Stimulated activated memory B cell treated with anti-CD40 and anti-IgM and Interleukin-4, amounts not matched to agents 10 μg/mL and 1 μg/mL and 100 μg/mL, for 72 hours (primary cell): ENCODE measurements at regions not wholly inside any gene's neighbourhood (a gene's known extent, or its start where the extent isn't known, plus 50 kb on each side); places are given as distances from the start of the nearest gene placed in this dataset.
"Not testable (repeated sequence)": the region's sequence is repeated elsewhere in the genome, so short reads cannot be mapped to it uniquely, and the experiment has no call there.

Experiments used
- ATAC-seq: fragments of 150-1000 bp; cut with Tn5 transposase; 2 replicates; pipeline ENCODE4 v1.10.0; 2021
- H3K27ac Mint-ChIP-seq: one replicate; pipeline ENCODE4 v1.8.0; 2022; ENCODE audit warnings: mild to moderate bottlenecking, mixed read lengths
- H3K27me3 Mint-ChIP-seq: one replicate; pipeline ENCODE4 v1.8.0; 2022; ENCODE audit warnings: mixed read lengths
- H3K36me3 Mint-ChIP-seq: one replicate; pipeline ENCODE4 v1.8.0; 2022; ENCODE audit warnings: mixed read lengths
- H3K4me1 Mint-ChIP-seq: one replicate; pipeline ENCODE4 v1.8.0; 2022; ENCODE audit warnings: mixed read lengths
- H3K4me3 Mint-ChIP-seq: one replicate; pipeline ENCODE4 v1.8.0; 2022; ENCODE audit warnings: mild to moderate bottlenecking, moderate library complexity, mixed read lengths
- H3K9me3 Mint-ChIP-seq: one replicate; pipeline ENCODE4 v1.8.0; 2022; ENCODE audit warnings: mixed read lengths

DNA sequence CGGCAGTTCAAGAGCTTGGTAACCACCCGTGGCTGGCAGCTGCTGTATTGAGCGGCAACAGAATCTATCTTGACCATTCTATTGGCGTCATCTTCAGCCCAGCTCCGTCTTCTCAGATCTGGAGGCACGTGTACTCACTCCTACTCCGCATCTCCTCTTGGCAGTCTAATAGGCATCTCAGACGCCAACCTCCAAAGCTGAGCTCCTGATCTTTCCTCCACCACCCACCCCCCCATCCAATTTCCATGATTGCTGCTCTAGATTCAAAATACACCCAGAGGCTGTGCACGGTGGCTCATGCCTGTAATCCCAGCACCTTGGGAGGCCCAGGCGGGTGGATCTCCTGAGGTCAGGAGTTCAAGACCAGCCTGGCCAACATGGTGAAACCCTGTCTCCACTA is 84.6 kb upstream of the CASZ1 start:
- Mint-ChIP-seq H3K4me1 (no peaks in the 10 kb centered on the region), H3K4me3 (no peak overlapping the region), H3K27ac (no peak overlapping the region), H3K27me3 (peaks cover 65% of the 10 kb centered on the region), H3K9me3 (no peaks in the 10 kb centered on the region), H3K36me3 (no peaks in the 10 kb centered on the region)
- ATAC-seq: no peak

DNA sequence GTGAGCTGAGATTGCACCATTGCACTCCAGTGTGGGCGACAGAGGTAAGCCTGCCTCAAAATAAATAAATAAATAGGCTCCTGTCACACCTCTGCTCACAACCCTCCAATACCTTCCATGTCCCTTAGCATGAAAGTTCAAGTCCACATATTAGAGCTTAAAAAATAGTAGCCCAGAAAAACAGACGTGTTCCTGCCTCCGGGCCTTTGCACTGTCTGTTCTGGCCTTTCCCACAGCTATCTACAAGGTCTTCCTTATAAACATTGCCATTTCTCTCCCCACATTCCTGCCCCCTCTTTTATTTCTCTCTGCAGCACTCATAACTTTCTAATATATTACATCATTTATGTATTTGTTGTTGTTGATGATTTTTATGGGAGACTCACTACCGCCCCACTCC is 85.6 kb upstream of the CASZ1 start:
- no peak for ATAC-seq

GRCh38 chr1:10887032-10887431 is 90.6 kb upstream of the CASZ1 start:
- not testable (repeated sequence) for H3K27ac Mint-ChIP-seq, ATAC-seq, H3K36me3 Mint-ChIP-seq, H3K9me3 Mint-ChIP-seq, H3K4me1 Mint-ChIP-seq, H3K4me3 Mint-ChIP-seq
- H3K27me3 Mint-ChIP-seq: peaks cover 62% of the 10 kb centered on the region

More for the DNA sequence above, 85.6 kb upstream of the CASZ1 start:
- H3K4me1 Mint-ChIP-seq: no peaks in the 10 kb centered on the region
- H3K36me3 Mint-ChIP-seq: no peaks in the 10 kb centered on the region
- H3K27me3 Mint-ChIP-seq: peaks cover 72% of the 10 kb centered on the region
- H3K4me3 Mint-ChIP-seq: no peak overlapping the region
- H3K9me3 Mint-ChIP-seq: no peaks in the 10 kb centered on the region
- H3K27ac Mint-ChIP-seq: no peak overlapping the region

DNA sequence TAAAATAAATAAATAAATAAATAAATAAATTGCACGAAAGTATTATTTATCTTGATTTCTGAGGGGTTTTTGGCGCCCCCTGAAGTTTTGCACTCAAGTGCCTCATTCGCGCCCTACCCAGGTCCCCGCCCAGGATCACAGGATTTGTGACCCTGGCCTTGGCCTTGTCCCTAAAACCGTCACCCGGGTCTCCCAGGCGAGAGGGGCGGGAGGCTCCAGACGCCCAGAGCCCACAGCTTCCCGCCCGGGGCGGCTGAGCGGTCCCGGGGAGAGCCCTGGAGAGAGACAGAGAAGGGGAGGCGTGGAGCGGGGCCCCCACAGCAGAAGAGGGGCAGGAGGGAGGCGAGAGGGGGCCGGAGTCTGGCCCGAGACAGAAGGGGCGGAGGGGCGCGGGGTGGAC is 91.8 kb upstream of the CASZ1 start:
- Mint-ChIP-seq H3K36me3 (no peaks in the 10 kb centered on the region), H3K9me3 (no peaks in the 10 kb centered on the region), H3K27ac (no peak overlapping the region), H3K4me1 (no peaks in the 10 kb centered on the region), H3K4me3 (no peak overlapping the region), H3K27me3 (peaks cover 72% of the 10 kb centered on the region)
- ATAC-seq: no peak

GRCh38 chr1:10888791-10889649 is 92.6 kb upstream of the CASZ1 start:
- H3K4me1 Mint-ChIP-seq: no peaks in the 10 kb centered on the region
- peak; percentile 8 for ATAC-seq
- no peaks in the 10 kb centered on the region for H3K9me3 Mint-ChIP-seq
- H3K36me3 Mint-ChIP-seq: no peaks in the 10 kb centered on the region
- H3K4me3 Mint-ChIP-seq: no peak overlapping the region
- H3K27me3 Mint-ChIP-seq: peaks cover 72% of the 10 kb centered on the region
- no peak overlapping the region for H3K27ac Mint-ChIP-seq

- Mint-ChIP-seq H3K9me3 (no peaks in the 10 kb centered on the region), H3K27me3 (peaks cover 68% of the 10 kb centered on the region), H3K27ac (no peak overlapping the region), H3K36me3 (no peaks in the 10 kb centered on the region), H3K4me3 (no peak overlapping the region), H3K4me1 (no peaks in the 10 kb centered on the region)
- ATAC-seq: no peak
Measured at GRCh38 chr1:10889650-10890353, 93.4 kb upstream of the CASZ1 start.

DNA sequence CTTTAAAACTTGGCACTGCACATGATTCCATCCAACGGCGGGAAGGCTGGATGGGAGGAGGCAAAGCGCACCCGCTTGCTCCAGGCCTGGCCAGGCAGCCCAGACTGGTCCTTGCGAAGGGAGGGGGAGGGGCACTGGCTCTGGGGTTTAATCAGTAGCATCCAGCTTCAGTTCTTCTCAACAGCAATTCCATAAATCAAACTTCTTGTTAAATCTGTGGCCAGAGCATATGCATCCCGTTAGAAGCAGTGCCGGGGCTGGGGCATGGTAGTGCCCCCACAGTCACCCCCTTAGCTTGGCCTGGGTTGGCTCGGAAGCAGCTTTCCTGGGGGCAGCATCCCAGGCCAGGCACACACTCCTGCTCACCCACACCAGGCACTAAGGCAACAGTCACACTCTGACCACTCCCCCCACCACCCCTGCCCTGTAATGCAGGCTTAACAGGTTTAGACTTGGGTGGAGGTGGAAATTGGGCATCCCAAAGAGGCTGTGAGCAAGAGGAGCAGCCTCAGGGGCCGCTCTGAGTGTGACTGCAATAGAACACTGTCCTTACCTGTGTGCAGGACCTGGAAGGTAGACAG is 94.1 kb upstream of the CASZ1 start:
- H3K4me1 Mint-ChIP-seq: no peaks in the 10 kb centered on the region
- H3K9me3 Mint-ChIP-seq: no peaks in the 10 kb centered on the region
- H3K36me3 Mint-ChIP-seq: no peaks in the 10 kb centered on the region
- no peak for ATAC-seq
- H3K4me3 Mint-ChIP-seq: no peak overlapping the region
- no peak overlapping the region for H3K27ac Mint-ChIP-seq
- H3K27me3 Mint-ChIP-seq: peaks cover 66% of the 10 kb centered on the region

DNA sequence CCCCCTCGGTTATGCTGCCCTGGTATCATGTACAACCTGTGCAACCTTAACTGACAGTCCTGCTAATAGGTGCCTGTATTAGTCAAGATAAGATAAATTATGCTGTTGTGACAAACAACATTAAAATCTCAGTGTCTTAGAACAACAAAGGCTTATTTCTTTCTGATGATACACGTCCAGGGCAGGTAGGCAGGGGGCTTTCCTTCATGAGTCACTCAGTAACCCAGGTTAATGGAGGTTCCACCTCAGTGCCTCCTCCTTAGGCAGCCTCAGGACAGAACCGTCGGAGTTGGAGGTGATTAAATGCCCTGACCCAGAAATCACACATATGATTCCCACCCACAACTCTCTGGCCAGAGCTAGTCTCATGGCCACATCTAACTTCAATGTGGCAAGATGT is 94.6 kb upstream of the CASZ1 start:
- Mint-ChIP-seq H3K4me3 (no peak overlapping the region), H3K36me3 (no peaks in the 10 kb centered on the region), H3K9me3 (no peaks in the 10 kb centered on the region), H3K27ac (no peak overlapping the region), H3K4me1 (no peaks in the 10 kb centered on the region), H3K27me3 (peaks cover 66% of the 10 kb centered on the region)
- peak; percentile 8 for ATAC-seq

DNA sequence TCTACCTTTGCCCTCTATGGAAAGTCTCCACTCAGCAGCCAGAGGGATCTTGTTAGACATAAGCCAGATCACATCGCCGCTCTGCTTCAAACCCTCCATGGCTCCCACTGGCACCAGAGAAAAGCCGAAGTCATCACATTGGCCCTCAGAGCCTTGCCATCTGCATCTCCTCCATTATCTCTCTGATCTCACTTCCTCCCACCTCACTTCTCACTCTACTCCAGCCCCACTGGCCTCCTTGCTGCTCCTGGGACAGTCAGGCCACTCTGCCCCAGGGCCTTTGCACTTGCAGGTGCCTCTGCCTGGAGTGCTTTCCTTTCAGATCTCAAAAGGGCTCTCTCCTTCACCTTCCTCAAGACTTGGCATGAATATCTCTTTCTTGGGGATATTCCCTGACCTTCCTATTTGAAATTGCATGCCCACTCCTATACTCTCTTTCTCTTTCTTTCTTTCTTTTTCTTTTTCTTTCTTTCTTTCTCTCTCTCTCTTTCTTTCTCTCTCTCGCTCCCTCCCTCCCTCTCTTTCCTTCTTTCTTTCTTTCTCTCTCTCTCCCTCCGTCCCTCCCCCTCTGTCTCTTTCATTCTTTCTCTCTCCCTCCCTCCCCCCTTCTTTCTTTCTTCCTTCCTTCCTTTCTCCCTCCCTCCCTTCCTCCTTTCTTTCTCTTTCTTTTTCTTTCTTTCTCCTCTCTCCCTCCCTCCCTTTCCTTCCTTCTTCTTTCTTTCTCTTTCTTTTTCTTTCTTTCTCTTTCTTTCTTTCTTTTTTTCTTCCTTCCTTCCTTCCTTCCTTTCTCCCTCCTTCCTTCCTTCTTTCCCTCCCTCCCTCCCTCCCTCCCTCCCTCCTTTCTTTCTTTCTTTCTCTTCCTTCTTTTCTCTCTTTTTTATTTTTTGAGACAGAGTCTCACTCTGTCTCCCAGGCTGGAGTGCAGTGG is 96.0 kb upstream of the CASZ1 start:
- H3K4me1 Mint-ChIP-seq: no peaks in the 10 kb centered on the region
- no peaks in the 10 kb centered on the region for H3K9me3 Mint-ChIP-seq
- no peak overlapping the region for H3K27ac Mint-ChIP-seq
- H3K27me3 Mint-ChIP-seq: peaks cover 62% of the 10 kb centered on the region
- H3K4me3 Mint-ChIP-seq: no peak overlapping the region
- ATAC-seq: no peak
- H3K36me3 Mint-ChIP-seq: no peaks in the 10 kb centered on the region

DNA sequence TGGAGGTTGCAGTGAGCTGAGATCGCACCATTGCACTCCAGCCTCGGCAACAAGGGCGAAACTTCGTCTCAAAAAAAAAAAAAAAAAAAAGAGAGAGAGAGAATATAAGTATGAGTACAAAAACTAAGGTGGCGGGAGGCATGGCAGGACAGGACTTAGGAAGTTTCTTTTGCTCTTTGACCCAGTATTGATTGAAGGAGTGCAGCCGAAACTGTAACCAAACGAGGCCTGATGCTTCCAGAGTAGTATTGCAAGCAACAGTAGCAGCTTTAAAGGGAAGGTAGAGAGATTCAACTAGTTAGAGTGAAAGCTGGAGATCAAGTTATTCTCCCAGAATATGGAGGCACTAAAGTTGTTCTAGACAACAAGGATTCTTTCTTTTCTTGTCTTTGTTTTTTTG is 99.2 kb upstream of the CASZ1 start:
- H3K27ac Mint-ChIP-seq: no peak overlapping the region
- no peak for ATAC-seq

DNA sequence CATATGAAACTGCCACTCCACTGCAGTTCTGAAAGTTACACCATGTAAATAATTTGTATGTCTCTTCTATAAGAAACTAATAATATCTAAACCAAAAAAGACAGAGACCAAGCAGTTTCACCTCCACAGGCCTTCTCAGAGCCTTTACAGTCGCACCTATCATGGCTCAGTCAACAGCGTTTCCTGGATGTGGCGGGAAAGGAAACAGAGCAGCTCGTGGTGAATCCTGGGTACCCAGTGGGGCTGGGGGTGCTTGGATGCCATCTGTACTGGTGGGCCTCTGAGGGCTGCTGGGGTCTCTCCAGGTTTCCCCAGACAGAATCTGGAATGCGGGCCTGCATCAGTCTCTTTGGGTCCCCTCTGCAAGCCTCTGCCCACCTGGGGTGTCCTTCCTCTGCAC is 100.2 kb upstream of the CASZ1 start:
- Mint-ChIP-seq H3K9me3 (no peaks in the 10 kb centered on the region), H3K27me3 (peaks cover 69% of the 10 kb centered on the region)

More for the DNA sequence above, 99.2 kb upstream of the CASZ1 start:
- no peak overlapping the region for H3K4me3 Mint-ChIP-seq
- no peaks in the 10 kb centered on the region for H3K4me1 Mint-ChIP-seq
- no peaks in the 10 kb centered on the region for H3K9me3 Mint-ChIP-seq
- no peaks in the 10 kb centered on the region for H3K36me3 Mint-ChIP-seq
- H3K27me3 Mint-ChIP-seq: peaks cover 72% of the 10 kb centered on the region

DNA sequence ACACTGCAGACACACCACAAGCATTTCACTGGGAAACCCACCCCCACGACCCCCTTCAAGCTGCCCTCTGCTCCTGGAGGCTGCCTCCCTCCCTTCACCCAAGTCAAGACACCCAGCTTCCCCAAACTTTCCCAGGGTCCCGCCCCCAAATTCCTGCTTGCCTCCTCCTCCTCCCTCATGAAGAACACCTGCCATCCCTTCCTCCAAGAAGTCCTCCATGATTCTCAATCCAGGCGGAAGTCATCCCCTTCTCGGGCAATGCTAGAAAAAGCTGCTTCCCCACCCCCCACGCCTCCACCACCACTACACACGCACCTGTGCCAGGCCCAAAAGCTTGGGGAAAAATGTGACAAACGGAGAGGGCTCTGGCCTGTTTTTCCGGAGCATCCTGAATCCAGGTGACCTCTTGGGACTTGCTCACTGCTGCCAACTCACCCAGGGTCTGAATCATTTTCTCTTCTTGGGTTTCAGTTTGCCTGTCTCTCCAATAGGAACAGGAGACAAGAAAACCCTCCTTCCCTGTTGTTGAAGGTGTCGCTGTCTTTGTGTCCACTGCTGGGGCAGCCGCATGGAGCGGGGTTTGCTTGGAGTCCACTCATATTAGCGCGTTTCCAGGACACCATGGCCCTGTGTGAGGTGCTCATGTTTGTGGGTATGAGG is 101.0 kb upstream of the CASZ1 start:
- Mint-ChIP-seq H3K36me3 (no peaks in the 10 kb centered on the region), H3K4me1 (no peaks in the 10 kb centered on the region), H3K27ac (no peak overlapping the region), H3K4me3 (no peak overlapping the region), H3K27me3 (peaks cover 69% of the 10 kb centered on the region), H3K9me3 (no peaks in the 10 kb centered on the region)
- ATAC-seq: no peak

More for the DNA sequence above, 100.2 kb upstream of the CASZ1 start:
- H3K27ac Mint-ChIP-seq: no peak overlapping the region
- no peak for ATAC-seq
- H3K36me3 Mint-ChIP-seq: no peaks in the 10 kb centered on the region
- no peak overlapping the region for H3K4me3 Mint-ChIP-seq
- no peaks in the 10 kb centered on the region for H3K4me1 Mint-ChIP-seq

DNA sequence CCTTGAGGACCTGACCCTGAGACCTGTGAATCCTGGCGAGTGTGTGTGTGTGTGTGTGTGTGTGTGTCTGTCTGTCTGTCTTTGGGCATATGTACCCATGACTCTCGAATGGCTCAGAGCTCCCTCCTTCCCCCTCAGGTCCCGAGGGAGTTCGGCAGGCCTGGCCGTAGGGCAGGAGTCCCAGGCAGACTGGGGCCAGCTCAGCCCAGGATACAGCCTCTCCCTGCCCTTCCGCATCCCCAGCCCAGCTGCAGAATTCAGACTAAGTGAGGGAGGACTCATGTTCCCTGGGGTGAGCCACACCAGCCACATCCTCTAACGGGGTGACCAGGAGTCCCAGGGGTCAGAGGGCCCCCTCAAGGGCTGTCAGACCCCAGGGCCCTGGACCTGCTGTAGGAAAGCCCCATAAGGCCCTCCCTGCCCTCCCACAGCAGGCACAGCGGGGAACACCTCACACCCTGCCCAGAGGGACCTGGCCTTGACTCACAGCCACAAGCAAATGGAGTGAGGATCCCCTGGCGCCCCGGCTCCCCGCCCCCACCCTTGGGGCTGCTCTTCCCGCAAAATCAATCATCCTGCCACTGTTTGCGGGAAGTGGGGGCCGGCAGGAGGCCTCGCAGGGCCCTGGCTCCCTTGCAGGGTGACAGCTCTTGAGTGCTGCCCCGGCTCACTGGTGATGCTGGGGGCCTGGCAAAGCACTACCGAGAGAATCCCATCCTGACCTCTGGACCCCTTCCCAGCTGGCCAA is 101.7 kb upstream of the CASZ1 start:
- H3K4me1 Mint-ChIP-seq: no peaks in the 10 kb centered on the region
- no peak for ATAC-seq
- no peaks in the 10 kb centered on the region for H3K36me3 Mint-ChIP-seq
- H3K27ac Mint-ChIP-seq: no peak overlapping the region
- H3K9me3 Mint-ChIP-seq: no peaks in the 10 kb centered on the region
- H3K4me3 Mint-ChIP-seq: no peak overlapping the region
- H3K27me3 Mint-ChIP-seq: peaks cover 65% of the 10 kb centered on the region

DNA sequence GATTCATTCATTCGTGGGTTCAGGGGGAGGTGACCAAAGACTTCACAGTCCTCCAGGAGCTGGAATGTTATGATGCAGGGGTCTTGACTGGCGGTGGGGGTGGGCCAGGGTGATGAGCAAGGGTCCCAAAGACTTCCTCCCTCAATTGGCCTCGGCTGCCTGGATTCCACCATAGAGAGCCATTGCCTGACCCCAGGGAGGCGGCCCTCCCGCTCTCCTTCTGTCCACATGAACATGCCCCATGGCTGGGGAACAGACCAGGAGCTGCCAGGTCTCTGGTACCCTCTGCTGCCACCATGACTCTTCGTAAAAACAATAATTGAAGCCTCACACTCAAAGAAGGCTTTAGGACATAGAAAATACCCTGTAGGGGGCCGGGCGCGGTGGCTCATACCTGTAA is 102.5 kb upstream of the CASZ1 start:
- H3K36me3 Mint-ChIP-seq: no peaks in the 10 kb centered on the region
- no peaks in the 10 kb centered on the region for H3K9me3 Mint-ChIP-seq
- H3K4me3 Mint-ChIP-seq: no peak overlapping the region
- no peak for ATAC-seq
- H3K4me1 Mint-ChIP-seq: no peaks in the 10 kb centered on the region
- H3K27ac Mint-ChIP-seq: no peak overlapping the region
- peaks cover 65% of the 10 kb centered on the region for H3K27me3 Mint-ChIP-seq
